Esophagus squamous epithelium (tissue), 4 donors: ENCODE measurements at regions not wholly inside any gene's neighbourhood (a gene's known extent, or its start where the extent isn't known, plus 50 kb on each side); places are given as distances from the start of the nearest gene placed in this dataset.

Experiments used
- CTCF ChIP-seq, 6 experiments: fragments of 450-650 bp in 4 of 6; fragments of 200-600 bp in 2 of 6; sonication (generic) in 2 of 6; IDR thresholded peaks; one replicate each; pipeline ENCODE4 v1.5.1; 2016 to 2019; ENCODE audit warnings: antibody characterized with exemption in 6 of 6, mild to moderate bottlenecking in 4 of 6, moderate library complexity in 4 of 6
- POLR2A ChIP-seq, 4 donors: fragments of 450-650 bp; IDR thresholded peaks; one replicate each; pipeline ENCODE4 v1.6.1; 2017; ENCODE audit warnings: antibody characterized with exemption in 4 of 4, mild to moderate bottlenecking in 4 of 4, moderate library complexity in 3 of 4

DNA sequence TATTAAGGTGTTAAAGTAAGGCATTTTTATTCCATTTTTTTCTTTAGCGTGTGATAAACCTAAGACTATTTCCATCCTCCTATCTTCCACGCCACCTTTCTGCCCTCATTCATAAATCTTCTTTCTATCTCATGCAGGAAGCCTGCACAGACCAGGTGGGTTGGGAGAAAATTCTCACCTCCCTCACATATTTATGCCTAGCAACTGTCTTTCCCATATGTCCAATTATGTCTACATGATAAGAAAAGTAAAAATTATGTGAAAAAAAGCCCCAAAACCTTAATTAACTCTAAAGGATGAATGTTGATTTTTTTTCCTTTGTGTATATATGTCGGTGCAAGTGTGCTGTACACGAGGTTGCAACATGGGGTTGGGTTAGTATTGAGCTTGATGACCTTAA lies 225.6 kb upstream of the GCFC2 start:
- TF ChIP-seq POLR2A (IDR thresholded peaks at IDR 0.05) (no peak), CTCF (IDR thresholded peaks at IDR 0.05) (no peak)
